T-helper 9 cell (primary cell): ENCODE measurements at regions not wholly inside any gene's neighbourhood (a gene's known extent, or its start where the extent isn't known, plus 50 kb on each side); places are given as distances from the start of the nearest gene placed in this dataset.

Source experiments
- DNase-seq: peaks from one replicate; pipeline ENCODE4 v3.0.0-alpha.2; 2020

GRCh38 chr10:124286621-124287020 is 132.1 kb downstream of the OAT start:
- DNase-seq: no peak

GRCh38 chr10:124285587-124286527 is 132.9 kb downstream of the OAT start:
- no peak for DNase-seq

- no peak for DNase-seq
These were observed 134.8 kb downstream of the OAT start for GRCh38 chr10:124283949-124284250.

GRCh38 chr10:124283215-124283948 is 135.3 kb downstream of the OAT start:
- DNase-seq: no peak

- DNase-seq: no peak
These were observed 136.4 kb downstream of the OAT start for GRCh38 chr10:124282326-124282725.

GRCh38 chr10:124281666-124282065 is 137.1 kb downstream of the OAT start:
- DNase-seq: no peak

- no peak for DNase-seq
These were observed 137.8 kb downstream of the OAT start for GRCh38 chr10:124280916-124281315.

- no peak for DNase-seq
These were observed 138.8 kb downstream of the OAT start for GRCh38 chr10:124279882-124280281.

GRCh38 chr10:124279298-124279697 is 139.4 kb downstream of the OAT start:
- no peak for DNase-seq

GRCh38 chr10:124278356-124278755 is 140.4 kb downstream of the OAT start:
- no peak for DNase-seq

GRCh38 chr10:124273141-124273540 is 145.6 kb downstream of the OAT start:
- DNase-seq: no peak

GRCh38 chr10:124271676-124272075 is 147.0 kb downstream of the OAT start:
- DNase-seq: no peak

- DNase-seq: no peak
These were observed 148.0 kb downstream of the OAT start for GRCh38 chr10:124270530-124271327.

- DNase-seq: no peak
These were observed 149.7 kb downstream of the OAT start for GRCh38 chr10:124268976-124269375.

- no peak for DNase-seq
These were observed 150.7 kb downstream of the OAT start for GRCh38 chr10:124267911-124268549.

GRCh38 chr10:124267231-124267885 is 151.4 kb downstream of the OAT start:
- no peak for DNase-seq

- DNase-seq: no peak
These were observed 152.1 kb downstream of the OAT start for GRCh38 chr10:124266468-124267230.

- no peak for DNase-seq
These were observed 152.8 kb downstream of the OAT start for GRCh38 chr10:124265776-124266467.

- no peak for DNase-seq
These were observed 153.4 kb downstream of the OAT start for GRCh38 chr10:124265391-124265745.

GRCh38 chr10:124264711-124265390 is 153.9 kb downstream of the OAT start:
- DNase-seq: no peak
